ENCODE measurements at regions not wholly inside any gene's neighbourhood (a gene's known extent, or its start where the extent isn't known, plus 50 kb on each side); places are given as distances from the start of the nearest gene placed in this dataset.

- no peak for DNase-seq
- BruUV-seq (replicated peaks): no TSS peak
- no peaks in the 10 kb centered on the region for H3K36me3 Mint-ChIP-seq (ENCODE audit: insufficient read depth, unreplicated experiment)
- H3K9me3 Mint-ChIP-seq (ENCODE audit: low read depth, unreplicated experiment): no peaks in the 10 kb centered on the region
- no peak overlapping the region for H3K27ac Mint-ChIP-seq (ENCODE audit: unreplicated experiment)
- H3K4me3 Mint-ChIP-seq (ENCODE audit: low read depth, unreplicated experiment): no peak overlapping the region
- intact Hi-C loops (cut with micrococcal nuclease; ENCODE audit: unreplicated experiment): no loop called here
- CTCF ChIA-PET: no interaction called here
- no peak for TF ChIP-seq CTCF (IDR thresholded peaks at IDR 0.05; ENCODE audit: unreplicated experiment)
- H3K27me3 Mint-ChIP-seq (ENCODE audit: unreplicated experiment): no peaks in the 10 kb centered on the region
- no peaks in the 10 kb centered on the region for H3K4me1 Mint-ChIP-seq (ENCODE audit: low read depth, unreplicated experiment)
Observed at GRCh38 chr2:225932811-225933413, 533.4 kb downstream of the NYAP2 start.

GRCh38 chr2:225930687-225931086, 531.2 kb downstream of the NYAP2 start:
- Mint-ChIP-seq H3K4me3 (ENCODE audit: low read depth, unreplicated experiment) (no peak overlapping the region), H3K36me3 (ENCODE audit: insufficient read depth, unreplicated experiment) (no peaks in the 10 kb centered on the region), H3K4me1 (ENCODE audit: low read depth, unreplicated experiment) (no peaks in the 10 kb centered on the region), H3K27me3 (ENCODE audit: unreplicated experiment) (no peaks in the 10 kb centered on the region), H3K9me3 (ENCODE audit: low read depth, unreplicated experiment) (no peaks in the 10 kb centered on the region), H3K27ac (ENCODE audit: unreplicated experiment) (no peak overlapping the region)
- BruUV-seq (replicated peaks): no TSS peak
- no peak for DNase-seq
- intact Hi-C loops (cut with micrococcal nuclease; ENCODE audit: unreplicated experiment): no loop called here
- no peak for TF ChIP-seq CTCF (IDR thresholded peaks at IDR 0.05; ENCODE audit: unreplicated experiment)
- CTCF ChIA-PET: no interaction called here

- DNase-seq: no peak
- peak overlapping the region; percentile 81 for H3K27ac Mint-ChIP-seq (ENCODE audit: unreplicated experiment)
- no peaks in the 10 kb centered on the region for H3K36me3 Mint-ChIP-seq (ENCODE audit: insufficient read depth, unreplicated experiment)
- no peak for TF ChIP-seq CTCF (IDR thresholded peaks at IDR 0.05; ENCODE audit: unreplicated experiment)
- peak overlapping the region; percentile 52 for H3K4me3 Mint-ChIP-seq (ENCODE audit: low read depth, unreplicated experiment)
- BruUV-seq (replicated peaks): no TSS peak
- CTCF ChIA-PET: no interaction called here
- H3K27me3 Mint-ChIP-seq (ENCODE audit: unreplicated experiment): no peaks in the 10 kb centered on the region
- intact Hi-C loops (cut with micrococcal nuclease; ENCODE audit: unreplicated experiment): loop anchor here (5.0 kb wide), 1 partner anchor 217 kb away; no protein-coding TSS in a partner anchor
- H3K4me1 Mint-ChIP-seq (ENCODE audit: low read depth, unreplicated experiment): peaks cover 15% of the 10 kb centered on the region
- H3K9me3 Mint-ChIP-seq (ENCODE audit: low read depth, unreplicated experiment): peaks cover 3% of the 10 kb centered on the region
Observed at GRCh38 chr2:225920621-225921220, 521.2 kb downstream of the NYAP2 start.

GRCh38 chr2:225916692-225917091, 517.2 kb downstream of the NYAP2 start:
- H3K4me1 Mint-ChIP-seq (ENCODE audit: low read depth, unreplicated experiment): peaks cover 15% of the 10 kb centered on the region
- peaks cover 3% of the 10 kb centered on the region for H3K9me3 Mint-ChIP-seq (ENCODE audit: low read depth, unreplicated experiment)
- BruUV-seq (replicated peaks): no TSS peak
- H3K4me3 Mint-ChIP-seq (ENCODE audit: low read depth, unreplicated experiment): no peak overlapping the region
- no peak for TF ChIP-seq CTCF (IDR thresholded peaks at IDR 0.05; ENCODE audit: unreplicated experiment)
- no peak for DNase-seq
- no peaks in the 10 kb centered on the region for H3K36me3 Mint-ChIP-seq (ENCODE audit: insufficient read depth, unreplicated experiment)
- intact Hi-C loops (cut with micrococcal nuclease; ENCODE audit: unreplicated experiment): no loop called here
- H3K27me3 Mint-ChIP-seq (ENCODE audit: unreplicated experiment): no peaks in the 10 kb centered on the region
- no peak overlapping the region for H3K27ac Mint-ChIP-seq (ENCODE audit: unreplicated experiment)
- CTCF ChIA-PET: no interaction called here

Data from Calu3 (cell line).